ENCODE measurements at regions not wholly inside any gene's neighbourhood (a gene's known extent, or its start where the extent isn't known, plus 50 kb on each side); places are given as distances from the start of the nearest gene placed in this dataset.
"Not testable (repeated sequence)": the region's sequence is repeated elsewhere in the genome, so short reads cannot be mapped to it uniquely, and the experiment has no call there.

DNA sequence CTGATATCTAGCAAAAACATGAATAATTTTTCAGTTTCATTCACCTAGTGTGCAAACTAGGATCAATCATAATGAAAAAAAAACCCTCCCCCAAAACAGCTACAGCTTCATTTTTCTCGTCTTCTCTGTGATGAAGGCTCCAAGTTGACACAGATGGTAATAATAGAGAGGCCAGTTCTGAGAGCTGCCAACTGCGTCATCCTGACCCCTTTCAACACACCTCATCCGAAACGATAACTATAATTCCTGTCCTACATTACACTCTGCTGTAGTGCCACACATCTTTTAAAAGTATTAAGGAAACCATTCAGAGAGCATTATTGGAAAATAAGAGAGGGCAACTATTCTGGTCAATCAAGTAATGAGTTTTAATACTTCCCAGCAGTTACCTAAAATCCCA is 962.3 kb upstream of the ADAMTS5 start:
- H3K4me1 ChIP-seq (replicated peaks in 1 of 2); H3K27ac ChIP-seq; in situ Hi-C loops (cut with MboI; ENCODE audit: low pct_unique_long_range_greater_than_20kb in 2 of 9, low sequenced_read_pairs in 9 of 9, unreplicated experiment in 9 of 9); H3K4me3 ChIP-seq: not testable (repeated sequence)
- ATAC-seq (replicated peaks in 6 of 8): peak in 2 of 8 experiments; percentile 54 to 73
- WGBS, 10 experiments: no CpG with 5 or more reads among the region's 4 CpGs

GRCh38 chr21:27928534-27929115 is 961.7 kb upstream of the ADAMTS5 start:
- ATAC-seq (replicated peaks in 6 of 8): peak in 2 of 8 experiments; percentile 87 to 89
- H3K4me3 ChIP-seq; H3K27ac ChIP-seq; in situ Hi-C loops (cut with MboI; ENCODE audit: low pct_unique_long_range_greater_than_20kb in 2 of 9, low sequenced_read_pairs in 9 of 9, unreplicated experiment in 9 of 9); H3K4me1 ChIP-seq (replicated peaks in 1 of 2): not testable (repeated sequence)
- 0 to 100% (median 62%) methylated on average over 1 to 3 of the region's 3 CpGs; no CpG with 5 or more reads in 1 of the 10 experiments for WGBS, 10 experiments

GRCh38 chr21:27921421-27921820 is 954.5 kb upstream of the ADAMTS5 start:
- H3K4me1 ChIP-seq (replicated peaks in 1 of 2); ATAC-seq (replicated peaks in 6 of 8); in situ Hi-C loops (cut with MboI; ENCODE audit: low pct_unique_long_range_greater_than_20kb in 2 of 9, low sequenced_read_pairs in 9 of 9, unreplicated experiment in 9 of 9); H3K27ac ChIP-seq; H3K4me3 ChIP-seq: not testable (repeated sequence)
- WGBS, 10 experiments: 14 to 100% (median 83%) methylated on average over 1 of the region's 1 CpG; no CpG with 5 or more reads in 2 of the 10 experiments

- H3K4me1 ChIP-seq (replicated peaks in 1 of 2): not testable (repeated sequence)
Measured at GRCh38 chr21:27917966-27918365, 951.1 kb upstream of the ADAMTS5 start.

DNA sequence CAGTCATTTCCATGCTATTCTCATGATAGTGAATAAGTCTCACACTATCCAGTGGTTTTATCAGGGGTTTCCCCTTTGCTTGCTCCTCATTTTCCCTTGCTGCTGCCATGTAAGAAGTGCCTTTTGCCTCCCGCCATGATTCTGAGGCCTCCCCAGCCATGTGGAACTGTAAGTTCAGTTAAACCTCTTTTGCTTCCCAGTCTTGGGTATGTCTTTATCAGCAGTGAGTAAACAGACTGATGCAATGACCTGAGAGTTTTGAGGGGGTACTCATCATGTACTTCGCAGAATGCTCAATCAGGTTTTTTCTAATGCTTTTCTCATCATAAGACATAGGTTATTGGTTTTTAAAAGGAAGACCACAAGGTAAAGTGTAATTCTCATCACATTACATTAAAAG is 949.4 kb upstream of the ADAMTS5 start:
- H3K4me1 ChIP-seq (replicated peaks in 1 of 2); H3K27ac ChIP-seq; in situ Hi-C loops (cut with MboI; ENCODE audit: low pct_unique_long_range_greater_than_20kb in 2 of 9, low sequenced_read_pairs in 9 of 9, unreplicated experiment in 9 of 9); ATAC-seq (replicated peaks in 6 of 8); H3K4me3 ChIP-seq: not testable (repeated sequence)
- WGBS, 10 experiments: 67 to 100% (median 88%) methylated on average over 1 to 2 of the region's 2 CpGs; no CpG with 5 or more reads in 4 of the 10 experiments

More at GRCh38 chr21:27917966-27918365, 951.1 kb upstream of the ADAMTS5 start:
- H3K4me3 ChIP-seq; ATAC-seq (replicated peaks in 6 of 8); in situ Hi-C loops (cut with MboI; ENCODE audit: low pct_unique_long_range_greater_than_20kb in 2 of 9, low sequenced_read_pairs in 9 of 9, unreplicated experiment in 9 of 9); H3K27ac ChIP-seq: not testable (repeated sequence)

GRCh38 chr21:27912133-27912532 is 945.2 kb upstream of the ADAMTS5 start:
- WGBS, 10 experiments: 49 to 100% (median 93%) methylated on average over 1 to 2 of the region's 2 CpGs; no CpG with 5 or more reads in 3 of the 10 experiments
- H3K27ac ChIP-seq; H3K4me1 ChIP-seq (replicated peaks in 1 of 2); H3K4me3 ChIP-seq; ATAC-seq (replicated peaks in 6 of 8); in situ Hi-C loops (cut with MboI; ENCODE audit: low pct_unique_long_range_greater_than_20kb in 2 of 9, low sequenced_read_pairs in 9 of 9, unreplicated experiment in 9 of 9): not testable (repeated sequence)

DNA sequence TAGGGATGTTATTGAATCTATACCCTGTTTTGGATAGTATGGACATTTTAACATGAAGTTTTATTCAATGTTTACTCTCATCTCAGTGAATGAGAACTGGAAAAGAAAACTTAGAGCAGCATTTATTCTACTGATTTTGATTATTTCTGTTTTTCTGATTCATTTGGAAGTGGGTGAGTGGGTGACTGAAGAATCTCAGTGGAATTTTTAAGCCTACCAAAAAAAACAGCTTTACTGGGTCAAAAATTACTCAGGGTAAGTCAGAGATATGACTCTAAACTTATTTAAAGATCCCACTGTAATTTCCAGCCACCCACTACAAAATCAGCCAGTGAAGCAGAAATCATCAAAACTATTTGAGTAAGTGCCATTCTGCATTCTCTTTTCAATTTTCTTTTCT is 942.6 kb upstream of the ADAMTS5 start:
- H3K4me1 ChIP-seq (replicated peaks in 1 of 2); in situ Hi-C loops (cut with MboI; ENCODE audit: low pct_unique_long_range_greater_than_20kb in 2 of 9, low sequenced_read_pairs in 9 of 9, unreplicated experiment in 9 of 9); H3K4me3 ChIP-seq; ATAC-seq (replicated peaks in 6 of 8); H3K27ac ChIP-seq: not testable (repeated sequence)

- H3K4me3 ChIP-seq; H3K27ac ChIP-seq; in situ Hi-C loops (cut with MboI; ENCODE audit: low pct_unique_long_range_greater_than_20kb in 2 of 9, low sequenced_read_pairs in 9 of 9, unreplicated experiment in 9 of 9); H3K4me1 ChIP-seq (replicated peaks in 1 of 2); ATAC-seq (replicated peaks in 6 of 8): not testable (repeated sequence)
- WGBS, 10 experiments: 79 to 100% (median 93%) methylated on average over 3 to 4 of the region's 4 CpGs; no CpG with 5 or more reads in 1 of the 10 experiments
Measured at GRCh38 chr21:27908816-27909215, 941.9 kb upstream of the ADAMTS5 start.

- ATAC-seq (replicated peaks in 6 of 8); in situ Hi-C loops (cut with MboI; ENCODE audit: low pct_unique_long_range_greater_than_20kb in 2 of 9, low sequenced_read_pairs in 9 of 9, unreplicated experiment in 9 of 9): not testable (repeated sequence)
- WGBS, 10 experiments: 20 to 100% (median 77%) methylated on average over 1 to 2 of the region's 2 CpGs; no CpG with 5 or more reads in 6 of the 10 experiments
Measured at GRCh38 chr21:27902904-27903303, 936.0 kb upstream of the ADAMTS5 start.

GRCh38 chr21:27893619-27894018 is 926.7 kb upstream of the ADAMTS5 start:
- in situ Hi-C loops (cut with MboI; ENCODE audit: low pct_unique_long_range_greater_than_20kb in 2 of 9, low sequenced_read_pairs in 9 of 9, unreplicated experiment in 9 of 9): not testable (repeated sequence)

More at GRCh38 chr21:27902904-27903303, 936.0 kb upstream of the ADAMTS5 start:
- not testable (repeated sequence) for H3K4me1 ChIP-seq (replicated peaks in 1 of 2); H3K27ac ChIP-seq; H3K4me3 ChIP-seq

GRCh38 chr21:27891495-27891894 is 924.6 kb upstream of the ADAMTS5 start:
- 67 to 100% (median 95%) methylated on average over 1 to 4 of the region's 4 CpGs for WGBS, 10 experiments
- ATAC-seq (replicated peaks in 6 of 8); H3K4me1 ChIP-seq (replicated peaks in 1 of 2); H3K27ac ChIP-seq; H3K4me3 ChIP-seq; in situ Hi-C loops (cut with MboI; ENCODE audit: low pct_unique_long_range_greater_than_20kb in 2 of 9, low sequenced_read_pairs in 9 of 9, unreplicated experiment in 9 of 9): not testable (repeated sequence)

More at GRCh38 chr21:27893619-27894018, 926.7 kb upstream of the ADAMTS5 start:
- H3K4me1 ChIP-seq (replicated peaks in 1 of 2); H3K27ac ChIP-seq; H3K4me3 ChIP-seq; ATAC-seq (replicated peaks in 6 of 8): not testable (repeated sequence)
- 75 to 100% (median 100%) methylated on average over 1 to 2 of the region's 3 CpGs; no CpG with 5 or more reads in 3 of the 10 experiments for whole genome bisulfite sequencing, 10 experiments

- peak in 3 of 8 experiments; percentile 69 to 99 (median 75) for ATAC-seq (replicated peaks in 6 of 8)
- WGBS, 10 experiments: 0 to 100% (median 41%) methylated on average over 1 of the region's 1 CpG; no CpG with 5 or more reads in 2 of the 10 experiments
Measured at GRCh38 chr21:27887808-27888455, 921.0 kb upstream of the ADAMTS5 start.

DNA sequence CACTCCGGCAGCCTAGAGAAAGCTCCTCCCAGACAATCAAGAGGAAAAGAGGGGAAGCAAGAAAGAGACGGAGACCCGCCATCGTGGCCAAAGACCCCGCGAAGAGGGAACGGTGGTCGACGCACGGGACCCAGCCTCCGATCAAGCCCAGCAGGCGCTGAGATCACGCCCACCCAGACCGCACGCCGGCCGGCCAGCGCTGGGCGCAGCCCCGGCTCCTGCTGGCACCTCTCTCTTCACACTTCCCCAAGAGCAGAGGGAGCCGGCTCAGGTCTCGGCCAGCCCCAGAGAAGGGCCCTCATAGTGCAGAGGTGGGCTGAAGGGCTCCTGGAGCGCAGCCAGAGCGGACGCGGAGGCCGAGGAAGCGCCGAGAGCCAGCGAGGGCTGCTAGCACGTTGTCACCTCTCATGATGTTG is 918.4 kb upstream of the ADAMTS5 start:
- Histone ChIP-seq H3K4me1 (replicated peaks in 1 of 2) (no peaks in the 10 kb centered on the region), H3K27ac (no peak overlapping the region), H3K4me3 (no peak overlapping the region)
- in situ Hi-C loops (cut with MboI; ENCODE audit: low pct_unique_long_range_greater_than_20kb in 2 of 9, low sequenced_read_pairs in 9 of 9, unreplicated experiment in 9 of 9): no loop called here
- 60 to 100% (median 94%) methylated on average over 1 to 4 of the region's 31 CpGs; no CpG with 5 or more reads in 6 of the 10 experiments for WGBS, 10 experiments
- ATAC-seq (replicated peaks in 6 of 8): no peak

More at GRCh38 chr21:27887808-27888455, 921.0 kb upstream of the ADAMTS5 start:
- H3K27ac ChIP-seq; in situ Hi-C loops (cut with MboI; ENCODE audit: low pct_unique_long_range_greater_than_20kb in 2 of 9, low sequenced_read_pairs in 9 of 9, unreplicated experiment in 9 of 9); H3K4me1 ChIP-seq (replicated peaks in 1 of 2); H3K4me3 ChIP-seq: not testable (repeated sequence)

Measured in motor neuron (in vitro differentiated cells).